Stimulated activated CD8-positive, alpha-beta memory T cell treated with anti-CD3 and anti-CD28 coated beads, Interleukin-12 subunit alpha, Interleukin-12 subunit beta, amount 100 ng/mL, for 24 hours (primary cell): ENCODE measurements at regions not wholly inside any gene's neighbourhood (a gene's known extent, or its start where the extent isn't known, plus 50 kb on each side); places are given as distances from the start of the nearest gene placed in this dataset.

Source experiments
- DNase-seq: peaks from one replicate; pipeline ENCODE4 v3.0.0-alpha.2; 2020; ENCODE audit errors: extremely low read depth

- no peak for DNase-seq
These were observed 52.1 kb upstream of the ETV3 start for GRCh38 chr1:157189986-157190982.

DNA sequence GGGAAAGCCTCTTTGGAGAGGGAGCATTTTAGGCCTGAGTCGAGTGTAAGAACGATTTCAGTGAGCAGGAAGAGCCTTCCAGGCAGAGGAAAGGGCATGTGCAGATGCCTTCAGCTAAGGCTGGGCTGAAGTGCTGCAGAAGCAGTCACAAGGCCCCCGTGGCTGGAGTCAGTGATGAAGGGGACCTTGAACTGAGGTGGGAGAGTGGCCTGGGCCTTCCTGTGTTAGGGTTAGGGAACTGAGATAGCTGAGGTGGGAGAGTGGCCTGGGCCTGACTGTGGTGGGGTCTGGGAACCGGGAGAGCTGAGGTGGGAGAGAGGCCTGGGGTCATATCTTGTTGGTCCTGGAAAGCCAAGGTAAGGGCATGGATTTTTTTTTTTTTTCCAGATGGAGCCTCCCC, 50.9 kb upstream of the ETV3 start:
- DNase-seq = no peak
